PC-9 (cell line): ENCODE measurements at regions not wholly inside any gene's neighbourhood (a gene's known extent, or its start where the extent isn't known, plus 50 kb on each side); places are given as distances from the start of the nearest gene placed in this dataset.

Source experiments
- CTCF ChIP-seq: fragments of 200-600 bp; sonication (generic); conservative IDR thresholded peaks from 2 replicates; pipeline ENCODE4 v1.6.1; 2017; ENCODE audit warnings: mixed run types, antibody characterized with exemption, mild to moderate bottlenecking, moderate library complexity
- EZH2 ChIP-seq: fragments of 200-600 bp; sonication (generic); IDR thresholded peaks from 2 replicates; pipeline ENCODE4 v1.8.0; 2017; ENCODE audit warnings: antibody characterized with exemption, low read depth

- no peak for TF ChIP-seq EZH2
- no peak for TF ChIP-seq CTCF
Observed at GRCh38 chr21:36567216-36567885, 87.4 kb upstream of the CLDN14 start.
